ENCODE measurements at regions not wholly inside any gene's neighbourhood (a gene's known extent, or its start where the extent isn't known, plus 50 kb on each side); places are given as distances from the start of the nearest gene placed in this dataset.

GRCh38 chr13:30088312-30088855 lies 219.0 kb downstream of the KATNAL1 start:
- in situ Hi-C loops (cut with HindIII; ENCODE audit: low pct_unique_long_range_greater_than_20kb, low sequenced_read_pairs), result no loop called here
- no peaks in the 10 kb centered on the region for H3K4me1 ChIP-seq (ENCODE audit: control insufficient read depth, insufficient read depth, low read length)
- intact Hi-C loops (cut with micrococcal nuclease; ENCODE audit: unreplicated experiment), result no loop called here
- no peak for ATAC-seq
- H3K9me3 ChIP-seq (ENCODE audit: control insufficient read depth, insufficient read depth, low read depth, low read length), result no peaks in the 10 kb centered on the region
- H3K27ac ChIP-seq (ENCODE audit: low read length), result no peak overlapping the region
- H3K27me3 ChIP-seq (ENCODE audit: control insufficient read depth, insufficient read depth, low read length), result no peaks in the 10 kb centered on the region
- CTCF ChIA-PET, result no interaction called here
- POLR2A ChIA-PET, result no interaction called here
- H3K4me3 ChIP-seq (ENCODE audit: low read depth in 2 of 2, low read length in 2 of 2), result no peak overlapping the region
- no peak for TF ChIP-seq TCF7L2 (IDR thresholded peaks at IDR 0.05; ENCODE audit: low read depth, low read length)
- BruUV-seq (replicated peaks), result no TSS peak
- no peak for DNase-seq (ENCODE audit: low read depth, low spot score)
- H3K36me3 ChIP-seq (ENCODE audit: control insufficient read depth, insufficient read depth, low read length), result no peaks in the 10 kb centered on the region

- intact Hi-C loops (cut with micrococcal nuclease; ENCODE audit: unreplicated experiment) (no loop called here), in situ Hi-C loops (cut with HindIII; ENCODE audit: low pct_unique_long_range_greater_than_20kb, low sequenced_read_pairs) (no loop called here)
- Histone ChIP-seq H3K36me3 (ENCODE audit: control insufficient read depth, insufficient read depth, low read length) (no peaks in the 10 kb centered on the region), H3K9me3 (ENCODE audit: control insufficient read depth, insufficient read depth, low read depth, low read length) (no peaks in the 10 kb centered on the region), H3K4me3 (ENCODE audit: low read depth in 2 of 2, low read length in 2 of 2) (no peak overlapping the region), H3K4me1 (ENCODE audit: control insufficient read depth, insufficient read depth, low read length) (no peaks in the 10 kb centered on the region), H3K27ac (ENCODE audit: low read length) (no peak overlapping the region), H3K27me3 (ENCODE audit: control insufficient read depth, insufficient read depth, low read length) (no peaks in the 10 kb centered on the region)
- CTCF ChIA-PET, result no interaction called here
- no TSS peak for BruUV-seq (replicated peaks)
- ATAC-seq, result no peak
- POLR2A ChIA-PET, result no interaction called here
- no peak for DNase-seq (ENCODE audit: low read depth, low spot score)
- TF ChIP-seq POLR2AphosphoS5 (IDR thresholded peaks at IDR 0.05; ENCODE audit: low read depth, low read length) (no peak), TCF7L2 (IDR thresholded peaks at IDR 0.05; ENCODE audit: low read depth, low read length) (no peak), SIN3A (IDR thresholded peaks at IDR 0.05; ENCODE audit: borderline replicate concordance, insufficient read depth, low read depth, low read length) (no peak), CTCF (IDR thresholded peaks at IDR 0.05) (no peak)
These were observed 222.3 kb downstream of the KATNAL1 start for GRCh38 chr13:30085087-30085486.

DNA sequence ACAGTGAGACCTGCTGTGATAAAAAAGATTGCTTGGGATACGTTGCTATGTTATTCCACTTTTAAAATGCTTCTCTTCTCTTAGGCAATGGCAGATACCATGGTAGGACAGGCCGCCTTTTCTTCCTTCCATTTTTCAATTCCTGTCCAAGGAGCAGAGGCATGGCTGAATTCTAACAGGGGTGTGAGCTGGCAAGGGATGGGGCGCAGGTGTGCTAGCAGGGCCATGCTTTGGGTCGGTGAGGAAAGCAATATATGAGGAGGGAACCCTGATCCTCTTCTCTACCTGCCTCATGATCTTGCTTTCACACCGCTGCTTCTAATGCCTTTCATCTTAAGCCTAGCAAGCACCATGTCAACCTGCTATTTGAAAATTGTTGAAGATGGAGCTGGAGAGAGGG lies 225.0 kb downstream of the KATNAL1 start:
- POLR2A ChIA-PET, result no interaction called here
- no peaks in the 10 kb centered on the region for H3K4me1 ChIP-seq (ENCODE audit: control insufficient read depth, insufficient read depth, low read length)
- H3K4me3 ChIP-seq (ENCODE audit: low read depth in 2 of 2, low read length in 2 of 2), result no peak overlapping the region
- CTCF ChIA-PET, result no interaction called here
- no peaks in the 10 kb centered on the region for H3K36me3 ChIP-seq (ENCODE audit: control insufficient read depth, insufficient read depth, low read length)
- DNase-seq (ENCODE audit: low read depth, low spot score) (no peak), ATAC-seq (no peak)
- no peak for TF ChIP-seq CTCF (IDR thresholded peaks at IDR 0.05)
- intact Hi-C loops (cut with micrococcal nuclease; ENCODE audit: unreplicated experiment) (no loop called here), in situ Hi-C loops (cut with HindIII; ENCODE audit: low pct_unique_long_range_greater_than_20kb, low sequenced_read_pairs) (no loop called here)
- H3K9me3 ChIP-seq (ENCODE audit: control insufficient read depth, insufficient read depth, low read depth, low read length), result no peaks in the 10 kb centered on the region
- no peaks in the 10 kb centered on the region for H3K27me3 ChIP-seq (ENCODE audit: control insufficient read depth, insufficient read depth, low read length)
- no peak overlapping the region for H3K27ac ChIP-seq (ENCODE audit: low read length)
- no TSS peak for BruUV-seq (replicated peaks)

- no TSS peak for BruUV-seq (replicated peaks)
- in situ Hi-C loops (cut with HindIII; ENCODE audit: low pct_unique_long_range_greater_than_20kb, low sequenced_read_pairs) (no loop called here), intact Hi-C loops (cut with micrococcal nuclease; ENCODE audit: unreplicated experiment) (no loop called here)
- ATAC-seq (no peak), DNase-seq (ENCODE audit: low read depth, low spot score) (no peak)
- ChIA-PET POLR2A (no interaction called here), CTCF (no interaction called here)
- H3K36me3 ChIP-seq (ENCODE audit: control insufficient read depth, insufficient read depth, low read length), result no peaks in the 10 kb centered on the region
- no peak overlapping the region for H3K27ac ChIP-seq (ENCODE audit: low read length)
- H3K9me3 ChIP-seq (ENCODE audit: control insufficient read depth, insufficient read depth, low read depth, low read length), result no peaks in the 10 kb centered on the region
- no peak for TF ChIP-seq SIN3A (IDR thresholded peaks at IDR 0.05; ENCODE audit: borderline replicate concordance, insufficient read depth, low read depth, low read length)
- no peak for TF ChIP-seq TCF7L2 (IDR thresholded peaks at IDR 0.05; ENCODE audit: low read depth, low read length)
- no peak for TF ChIP-seq CTCF (IDR thresholded peaks at IDR 0.05)
- TF ChIP-seq POLR2AphosphoS5 (IDR thresholded peaks at IDR 0.05; ENCODE audit: low read depth, low read length), result no peak
- TF ChIP-seq REST (IDR thresholded peaks at IDR 0.05; ENCODE audit: insufficient read depth in 1 of 2, low read depth in 2 of 2, low read length in 1 of 2), result no peak
- no peaks in the 10 kb centered on the region for H3K27me3 ChIP-seq (ENCODE audit: control insufficient read depth, insufficient read depth, low read length)
- H3K4me1 ChIP-seq (ENCODE audit: control insufficient read depth, insufficient read depth, low read length), result no peaks in the 10 kb centered on the region
- H3K4me3 ChIP-seq (ENCODE audit: low read depth in 2 of 2, low read length in 2 of 2), result no peak overlapping the region
These were observed 226.0 kb downstream of the KATNAL1 start for GRCh38 chr13:30081331-30081730.
